ENCODE measurements at regions not wholly inside any gene's neighbourhood (a gene's known extent, or its start where the extent isn't known, plus 50 kb on each side); places are given as distances from the start of the nearest gene placed in this dataset.

GRCh38 chr13:80688593-80688992 is 347.7 kb upstream of the SPRY2 start:
- TF ChIP-seq CTCF (IDR thresholded peaks at IDR 0.05; ENCODE audit: low read depth, low read length, missing input control) (no peak), EGR1 (IDR thresholded peaks at IDR 0.05; ENCODE audit: low read depth in 2 of 2) (no peak), ATF3 (IDR thresholded peaks at IDR 0.05) (no peak), FOXA1 (IDR thresholded peaks at IDR 0.05) (no peak), GABPA (IDR thresholded peaks at IDR 0.05 in 1 of 2, conservative IDR thresholded peaks at IDR 0.05 in 1 of 2) (no peak), REST (IDR thresholded peaks at IDR 0.05) (no peak), TAF1 (conservative IDR thresholded peaks at IDR 0.05) (no peak), HNF4G (IDR thresholded peaks at IDR 0.05) (no peak), YY1 (IDR thresholded peaks at IDR 0.05) (no peak), SP1 (IDR thresholded peaks at IDR 0.05) (no peak), MAX (IDR thresholded peaks at IDR 0.05) (no peak), JUND (IDR thresholded peaks at IDR 0.05) (no peak), RAD21 (IDR thresholded peaks at IDR 0.05) (no peak)
